ENCODE measurements at regions not wholly inside any gene's neighbourhood (a gene's known extent, or its start where the extent isn't known, plus 50 kb on each side); places are given as distances from the start of the nearest gene placed in this dataset.
"Not testable (repeated sequence)": the region's sequence is repeated elsewhere in the genome, so short reads cannot be mapped to it uniquely, and the experiment has no call there.

DNA sequence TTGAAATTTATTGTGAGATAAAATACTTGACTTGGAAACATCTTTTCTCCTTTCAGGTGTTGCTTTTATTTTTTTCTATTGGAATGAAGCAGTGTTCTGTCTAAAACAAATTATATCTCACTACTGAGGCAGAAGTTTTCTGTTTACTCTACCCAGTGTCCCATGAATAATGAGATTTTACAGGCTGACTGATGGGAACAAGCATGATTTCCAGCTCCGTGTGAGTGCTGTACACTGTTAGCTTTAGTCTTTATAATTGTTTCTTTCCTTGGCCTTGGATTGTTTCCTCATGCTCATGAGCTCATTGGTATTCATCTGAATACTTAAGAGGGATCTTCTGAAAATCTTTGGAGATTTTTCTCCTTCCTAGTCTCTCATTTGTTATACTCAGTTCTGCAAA, 2049.5 kb upstream of the PRR20A start:
- no peak overlapping the region for H3K4me3 ChIP-seq (ENCODE audit: low read depth, low read length)
- no peak for DNase-seq (ENCODE audit: low read depth)
- no peak for TF ChIP-seq CTCF (conservative IDR thresholded peaks at IDR 0.05; ENCODE audit: low read depth, low read length)

- no peak overlapping the region for H3K4me3 ChIP-seq (ENCODE audit: low read depth, low read length)
- DNase-seq (ENCODE audit: low read depth) = no peak
- no peak for TF ChIP-seq CTCF (conservative IDR thresholded peaks at IDR 0.05; ENCODE audit: low read depth, low read length)
These were observed 2034.2 kb upstream of the PRR20A start for GRCh38 chr13:55106509-55106908.

DNA sequence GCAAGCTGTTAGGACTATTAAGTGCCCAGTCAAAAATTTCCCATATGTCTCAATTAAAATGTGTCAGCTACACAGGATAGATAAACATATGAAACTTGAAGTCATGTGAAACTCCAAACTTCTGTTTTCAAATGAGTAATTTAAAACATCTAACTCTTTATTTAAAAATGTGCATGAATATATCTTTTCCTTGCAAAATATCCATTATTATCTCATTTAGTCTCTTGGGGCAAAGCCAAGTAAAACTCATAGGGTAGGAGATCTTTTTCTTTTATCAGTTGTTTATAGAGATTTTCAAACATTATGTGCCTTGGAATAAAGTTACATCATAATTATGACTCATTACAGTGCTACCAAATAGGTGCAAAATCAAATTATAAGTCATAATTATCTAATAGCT, 2020.1 kb upstream of the PRR20A start:
- DNase-seq (ENCODE audit: low read depth) = no peak
- no peak overlapping the region for H3K4me3 ChIP-seq (ENCODE audit: low read depth, low read length)
- TF ChIP-seq CTCF (conservative IDR thresholded peaks at IDR 0.05; ENCODE audit: low read depth, low read length) = no peak

- no peak for TF ChIP-seq CTCF (conservative IDR thresholded peaks at IDR 0.05; ENCODE audit: low read depth, low read length)
- no peak for DNase-seq (ENCODE audit: low read depth)
- no peak overlapping the region for H3K4me3 ChIP-seq (ENCODE audit: low read depth, low read length)
These were observed 1985.7 kb upstream of the PRR20A start for GRCh38 chr13:55155046-55155445.

GRCh38 chr13:55159765-55160164, 1981.0 kb upstream of the PRR20A start:
- no peak for DNase-seq (ENCODE audit: low read depth)
- no peak for TF ChIP-seq CTCF (conservative IDR thresholded peaks at IDR 0.05; ENCODE audit: low read depth, low read length)
- H3K4me3 ChIP-seq (ENCODE audit: low read depth, low read length) = no peak overlapping the region

GRCh38 chr13:55160867-55161266, 1979.9 kb upstream of the PRR20A start:
- no peak for DNase-seq (ENCODE audit: low read depth)
- no peak overlapping the region for H3K4me3 ChIP-seq (ENCODE audit: low read depth, low read length)
- no peak for TF ChIP-seq CTCF (conservative IDR thresholded peaks at IDR 0.05; ENCODE audit: low read depth, low read length)

DNA sequence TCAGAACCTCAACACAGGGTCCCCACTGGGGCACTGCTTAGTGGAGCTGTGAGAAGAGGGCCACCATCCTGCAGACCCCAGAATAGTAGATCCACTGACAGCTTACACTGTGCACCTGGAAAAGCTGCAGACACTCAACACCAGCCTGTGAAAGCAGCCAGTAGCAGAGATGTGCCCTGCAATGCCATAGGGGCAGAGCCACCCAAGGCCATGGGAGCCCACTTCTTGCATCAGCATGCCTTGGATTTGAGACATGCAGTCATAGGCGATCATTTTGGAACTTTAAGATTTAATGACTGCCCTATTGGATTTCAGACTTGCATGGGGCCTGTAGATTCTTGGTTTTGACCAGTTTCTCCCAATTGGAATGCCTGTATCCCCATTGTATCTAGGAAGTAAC, 1962.1 kb upstream of the PRR20A start:
- H3K4me3 ChIP-seq (ENCODE audit: low read depth, low read length); DNase-seq (ENCODE audit: low read depth): not testable (repeated sequence)

GRCh38 chr13:55190996-55191395, 1949.7 kb upstream of the PRR20A start:
- no peak overlapping the region for H3K4me3 ChIP-seq (ENCODE audit: low read depth, low read length)
- no peak for DNase-seq (ENCODE audit: low read depth)

More at GRCh38 chr13:55190996-55191395, 1949.7 kb upstream of the PRR20A start:
- TF ChIP-seq CTCF (conservative IDR thresholded peaks at IDR 0.05; ENCODE audit: low read depth, low read length) = no peak

All from epithelial cell of proximal tubule (primary cell).